PC-9 (cell line): ENCODE measurements at regions not wholly inside any gene's neighbourhood (a gene's known extent, or its start where the extent isn't known, plus 50 kb on each side); places are given as distances from the start of the nearest gene placed in this dataset.

Source experiments
- BruUV-seq: library from RNA; stranded (reverse); fragments of 400-500 nt; replicated peaks from 2 replicates; lab custom pipeline; 2021; lab: Mats Ljungman, UMichigan
- CTCF ChIA-PET: fragments of 300-600 bp; sonication (Branson Sonifier 250); formaldehyde crosslinking; loops from one replicate; lab custom pipeline; 2022; ENCODE audit warnings: antibody characterized with exemption; lab: Charles Lee
- POLR2A ChIA-PET: fragments of 300-600 bp; sonication (Branson Sonifier 250); formaldehyde crosslinking; loops from one replicate; lab custom pipeline; 2022; ENCODE audit warnings: antibody characterized with exemption; ENCODE audit not compliant: unreplicated experiment; lab: Charles Lee
- DNase-seq, 2 experiments: peaks; one replicate each; pipeline versions ENCODE4 v3.0.0 to v3.0.0-alpha.2; 2015 to 2022; ENCODE audit warnings: mixed read lengths in 1 of 2
- H2AFZ ChIP-seq: fragments of 200-600 bp; sonication (generic); 2 replicates; pipeline ENCODE4 v1.8.1; 2017; ENCODE audit warnings: antibody characterized with exemption
- H3F3A ChIP-seq: fragments of 200-600 bp; sonication (generic); 2 replicates; pipeline ENCODE4 v1.8.1; 2017; ENCODE audit warnings: antibody characterized with exemption, mild to moderate bottlenecking, low read depth; ENCODE audit not compliant: insufficient read depth
- H3K27ac ChIP-seq: fragments of 200-600 bp; sonication (generic); 2 replicates; pipeline ENCODE4 v1.6.1; 2016; ENCODE audit warnings: mixed run types
- H3K27me3 ChIP-seq: fragments of 200-600 bp; sonication (generic); 2 replicates; pipeline ENCODE4 v1.6.1; 2016; ENCODE audit warnings: low read depth, mixed run types; ENCODE audit not compliant: insufficient read depth
- H3K36me3 ChIP-seq: fragments of 200-600 bp; sonication (generic); 2 replicates; pipeline ENCODE4 v1.6.1; 2016; ENCODE audit warnings: low read depth, mixed run types
- H3K4me1 ChIP-seq: fragments of 200-600 bp; sonication (generic); replicated peaks from 2 replicates; pipeline ENCODE4 v1.6.1; 2016; ENCODE audit warnings: mixed run types; ENCODE audit not compliant: insufficient read depth
- H3K4me2 ChIP-seq: fragments of 200-600 bp; sonication (generic); 2 replicates; pipeline ENCODE4 v1.6.1; 2017; ENCODE audit warnings: mixed run types
- H3K4me3 ChIP-seq: fragments of 200-600 bp; sonication (generic); 2 replicates; pipeline ENCODE4 v1.6.1; 2016; ENCODE audit warnings: mixed run types
- H3K79me2 ChIP-seq: fragments of 200-600 bp; sonication (generic); 2 replicates; pipeline ENCODE4 v1.6.1; 2017; ENCODE audit warnings: low read depth, mixed run types
- H3K9me2 ChIP-seq: fragments of 200-600 bp; sonication (generic); 2 replicates; pipeline ENCODE4 v1.8.1; 2017; ENCODE audit warnings: mild to moderate bottlenecking; ENCODE audit not compliant: insufficient read depth
- H3K9me3 ChIP-seq: fragments of 200-600 bp; sonication (generic); 2 replicates; pipeline ENCODE4 v1.8.1; 2016; ENCODE audit warnings: low read depth; ENCODE audit not compliant: insufficient read depth
- H4K20me1 ChIP-seq: fragments of 200-600 bp; sonication (generic); 2 replicates; pipeline ENCODE4 v1.8.1; 2017; ENCODE audit not compliant: insufficient read depth
- CTCF ChIP-seq: fragments of 200-600 bp; sonication (generic); conservative IDR thresholded peaks from 2 replicates; pipeline ENCODE4 v1.6.1; 2017; ENCODE audit warnings: mixed run types, antibody characterized with exemption, mild to moderate bottlenecking, moderate library complexity
- EZH2 ChIP-seq: fragments of 200-600 bp; sonication (generic); IDR thresholded peaks from 2 replicates; pipeline ENCODE4 v1.8.0; 2017; ENCODE audit warnings: antibody characterized with exemption, low read depth
- intact Hi-C: fragments of 100-400 bp; cut with micrococcal nuclease; formaldehyde crosslinking; loops from one replicate; pipeline ENCODE4 v1.10.0; 2022; ENCODE audit not compliant: unreplicated experiment

- Histone ChIP-seq H3K79me2 (no peaks in the 10 kb centered on the region), H3F3A (no peaks in the 10 kb centered on the region), H3K27me3 (no peaks in the 10 kb centered on the region), H3K4me3 (no peak overlapping the region), H3K4me2 (no peak overlapping the region), H3K9me3 (no peaks in the 10 kb centered on the region), H3K27ac (no peak overlapping the region), H2AFZ (no peak overlapping the region), H4K20me1 (no peaks in the 10 kb centered on the region), H3K9me2 (no peaks in the 10 kb centered on the region), H3K4me1 (no peaks in the 10 kb centered on the region), H3K36me3 (no peaks in the 10 kb centered on the region)
- intact Hi-C loops = no loop called here
- no peak for TF ChIP-seq EZH2
- TF ChIP-seq CTCF = no peak
- DNase-seq = no peak
- ChIA-PET CTCF (no interaction called here), POLR2A (no interaction called here)
- no TSS peak for BruUV-seq
Measured at GRCh38 chr6:55679503-55679902, 100.5 kb upstream of the HMGCLL1 start.

GRCh38 chr6:55678330-55679224, 99.6 kb upstream of the HMGCLL1 start:
- Histone ChIP-seq H2AFZ (no peak overlapping the region), H3K4me2 (no peak overlapping the region), H3K9me3 (no peaks in the 10 kb centered on the region), H3F3A (no peaks in the 10 kb centered on the region), H3K36me3 (no peaks in the 10 kb centered on the region), H4K20me1 (no peaks in the 10 kb centered on the region), H3K79me2 (no peaks in the 10 kb centered on the region), H3K27ac (no peak overlapping the region), H3K27me3 (no peaks in the 10 kb centered on the region), H3K4me3 (no peak overlapping the region), H3K9me2 (no peaks in the 10 kb centered on the region), H3K4me1 (no peaks in the 10 kb centered on the region)
- CTCF ChIA-PET = no interaction called here
- no peak for DNase-seq
- no TSS peak for BruUV-seq
- TF ChIP-seq CTCF = no peak
- TF ChIP-seq EZH2 = no peak
- POLR2A ChIA-PET = interaction anchor here (0.5 kb wide), 1 partner anchor 744 kb away, joined by 6 read pairs; no protein-coding TSS in a partner anchor
- intact Hi-C loops = no loop called here

- TF ChIP-seq EZH2 (no peak), CTCF (no peak)
- H3K79me2 ChIP-seq = no peaks in the 10 kb centered on the region
- no peaks in the 10 kb centered on the region for H4K20me1 ChIP-seq
- no peaks in the 10 kb centered on the region for H3K4me1 ChIP-seq
- ChIA-PET CTCF (no interaction called here), POLR2A (no interaction called here)
- no peak overlapping the region for H3K4me2 ChIP-seq
- intact Hi-C loops = no loop called here
- DNase-seq = no peak
- no peaks in the 10 kb centered on the region for H3K9me3 ChIP-seq
- no peaks in the 10 kb centered on the region for H3K36me3 ChIP-seq
- no TSS peak for BruUV-seq
- no peak overlapping the region for H3K4me3 ChIP-seq
- H2AFZ ChIP-seq = no peak overlapping the region
- no peak overlapping the region for H3K27ac ChIP-seq
- no peaks in the 10 kb centered on the region for H3F3A ChIP-seq
- H3K9me2 ChIP-seq = no peaks in the 10 kb centered on the region
- no peaks in the 10 kb centered on the region for H3K27me3 ChIP-seq
Measured at GRCh38 chr6:55676736-55677135, 97.7 kb upstream of the HMGCLL1 start.
